Common myeloid progenitor, CD34-positive (primary cell): ENCODE measurements at regions not wholly inside any gene's neighbourhood (a gene's known extent, or its start where the extent isn't known, plus 50 kb on each side); places are given as distances from the start of the nearest gene placed in this dataset.

Source experiments
- CTCF ChIA-PET: fragments of 350-600 bp; sonication (Branson Sonifier 250); formaldehyde crosslinking; loops from one replicate; lab custom pipeline; 2021; ENCODE audit warnings: antibody characterized with exemption; lab: Charles Lee
- POLR2A ChIA-PET: fragments of 350-600 bp; sonication (Branson Sonifier 250); formaldehyde crosslinking; loops from one replicate; lab custom pipeline; 2021; ENCODE audit warnings: antibody characterized with exemption; lab: Charles Lee
- DNase-seq, 3 donors: peaks; one replicate each; pipeline versions ENCODE4 v3.0.0 to v3.0.0-alpha.2; 2013
- H3K27ac ChIP-seq, 2 experiments: 1 replicate in 1 of 2; 2 replicates in 1 of 2; pipeline ENCODE4 v1.7.0; 2013; ENCODE audit warnings: inconsistent platforms in 2 of 2, low read length in 2 of 2, mild to moderate bottlenecking in 2 of 2, low read depth in 1 of 2, moderate library complexity in 1 of 2; ENCODE audit not compliant: severe bottlenecking in 2 of 2, insufficient read depth in 1 of 2, poor library complexity in 1 of 2
- H3K27me3 ChIP-seq, 5 experiments: replicated peaks in 2 of 5; 1 replicate in 3 of 5; 2 replicates in 2 of 5; pipeline versions ENCODE4 v1.6.1 to v1.7.0; 2013; ENCODE audit warnings: low read length in 4 of 5, mild to moderate bottlenecking in 2 of 5, moderate library complexity in 2 of 5, inconsistent platforms in 1 of 5; ENCODE audit not compliant: insufficient read depth in 5 of 5, control insufficient read depth in 4 of 5
- H3K36me3 ChIP-seq, 4 experiments: 1 replicate in 2 of 4; 2 replicates in 2 of 4; pipeline versions ENCODE4 v1.6.1 to v1.7.0; 2013; ENCODE audit warnings: low read length in 3 of 4, control low read depth in 1 of 4, mild to moderate bottlenecking in 1 of 4; ENCODE audit not compliant: control insufficient read depth in 4 of 4, insufficient read depth in 4 of 4
- H3K4me1 ChIP-seq, 4 experiments: 1 replicate in 3 of 4; 2 replicates in 1 of 4; pipeline versions ENCODE4 v1.6.1 to v1.7.1; 2013; ENCODE audit warnings: low read length in 3 of 4, mild to moderate bottlenecking in 3 of 4, control low read depth in 1 of 4, inconsistent platforms in 1 of 4, moderate library complexity in 1 of 4; ENCODE audit not compliant: control insufficient read depth in 4 of 4, insufficient read depth in 4 of 4; ENCODE audit errors: control extremely low read depth in 1 of 4
- H3K4me3 ChIP-seq, 7 experiments: 1 replicate in 4 of 7; 2 replicates in 3 of 7; pipeline versions ENCODE4 v1.5.1 to v1.7.0; 2013; ENCODE audit warnings: mild to moderate bottlenecking in 7 of 7, low read length in 6 of 7, moderate library complexity in 6 of 7, inconsistent platforms in 2 of 7, low read depth in 2 of 7, control low read depth in 1 of 7; ENCODE audit not compliant: insufficient read depth in 4 of 7, control insufficient read depth in 1 of 7; ENCODE audit errors: extremely low read depth in 1 of 7
- H3K9me3 ChIP-seq, 5 experiments: 1 replicate in 4 of 5; 2 replicates in 1 of 5; pipeline versions ENCODE4 v1.6.1 to v1.7.1; 2013; ENCODE audit warnings: low read length in 4 of 5, mild to moderate bottlenecking in 2 of 5, inconsistent platforms in 1 of 5, low read depth in 1 of 5, moderate library complexity in 1 of 5; ENCODE audit not compliant: control insufficient read depth in 4 of 5, insufficient read depth in 2 of 5; ENCODE audit errors: control extremely low read depth in 1 of 5
- WGBS: methylation state at CpG from one replicate; pipeline ENCODE4 v1.1.5; 2013; ENCODE audit not compliant: insufficient coverage; 5-methylcytosine and 5-hydroxymethylcytosine counted together

DNA sequence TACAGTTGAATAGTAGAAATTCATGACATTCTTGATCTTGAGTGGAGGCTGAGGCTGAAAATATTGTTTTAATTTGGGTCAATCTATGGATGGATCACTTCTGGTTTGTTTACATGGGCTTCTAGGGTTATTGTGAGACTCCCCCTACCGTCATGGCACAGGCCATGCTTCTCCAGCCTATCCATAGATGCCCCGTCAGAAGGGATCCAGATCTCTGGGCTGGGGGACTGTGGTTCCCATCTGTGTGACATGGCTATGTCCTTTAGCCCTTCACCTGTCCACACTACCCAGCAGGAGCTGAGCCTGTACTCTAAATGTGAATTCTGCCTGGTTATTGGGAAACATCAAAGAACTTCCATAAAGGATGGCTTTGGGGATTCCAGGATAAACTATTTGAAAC lies 160.4 kb downstream of the ABCC12 start:
- no CpG with 5 or more reads among the region's 2 CpGs for WGBS
- Histone ChIP-seq H3K27ac (no peak overlapping the region), H3K9me3 (peaks cover 0 to 2% (median 0%) of the 10 kb centered on the region in 5 experiments), H3K36me3 (no peaks in the 10 kb centered on the region), H3K27me3 (no peaks in the 10 kb centered on the region), H3K4me1 (no peaks in the 10 kb centered on the region), H3K4me3 (no peak overlapping the region)
- DNase-seq: no peak
- CTCF ChIA-PET: no interaction called here
- POLR2A ChIA-PET: no interaction called here

GRCh38 chr16:47991491-47991890 lies 164.3 kb downstream of the ABCC12 start:
- 80% methylated on average over 1 of the region's 2 CpGs for WGBS
- Histone ChIP-seq H3K27me3 (no peaks in the 10 kb centered on the region), H3K4me1 (no peaks in the 10 kb centered on the region), H3K4me3 (no peak overlapping the region), H3K27ac (no peak overlapping the region), H3K9me3 (peaks cover 0 to 2% (median 0%) of the 10 kb centered on the region in 5 experiments), H3K36me3 (no peaks in the 10 kb centered on the region)
- ChIA-PET POLR2A (no interaction called here), CTCF (no interaction called here)
- no peak for DNase-seq

- 100% methylated on average over 1 of the region's 2 CpGs for WGBS
- POLR2A ChIA-PET: no interaction called here
- CTCF ChIA-PET: no interaction called here
- DNase-seq: no peak
- H3K4me1 ChIP-seq: no peaks in the 10 kb centered on the region
- no peaks in the 10 kb centered on the region for H3K27me3 ChIP-seq
- no peak overlapping the region for H3K27ac ChIP-seq
- peaks cover 0 to 2% (median 0%) of the 10 kb centered on the region in 5 experiments for H3K9me3 ChIP-seq
- H3K4me3 ChIP-seq: no peak overlapping the region
- no peaks in the 10 kb centered on the region for H3K36me3 ChIP-seq
Observed at GRCh38 chr16:47990676-47991075, 165.1 kb downstream of the ABCC12 start.

DNA sequence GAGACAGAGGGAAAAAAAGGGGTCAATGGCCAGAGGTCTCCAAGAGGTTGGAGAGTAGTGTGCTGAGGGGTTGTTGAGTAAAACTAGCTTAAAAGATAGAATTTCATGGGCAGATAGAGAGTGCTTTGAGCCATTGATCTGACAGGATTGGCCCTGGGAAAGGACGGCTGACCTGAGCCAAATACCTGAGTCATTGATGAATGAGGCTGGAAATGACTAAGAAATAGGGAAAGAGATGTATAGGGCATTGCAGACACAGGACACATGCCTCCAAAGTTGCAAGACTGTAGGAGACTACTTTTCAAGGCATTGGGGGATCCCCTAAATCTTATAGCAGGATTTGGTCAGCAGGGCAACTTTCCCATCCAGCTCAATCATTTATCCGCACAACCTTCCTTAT lies 168.7 kb downstream of the ABCC12 start:
- no peaks in the 10 kb centered on the region for H3K27me3 ChIP-seq
- H3K4me1 ChIP-seq: no peaks in the 10 kb centered on the region
- 100% methylated on average over 2 of the region's 2 CpGs for WGBS
- no peak for DNase-seq
- no peak overlapping the region for H3K4me3 ChIP-seq
- no peaks in the 10 kb centered on the region for H3K36me3 ChIP-seq
- no peak overlapping the region for H3K27ac ChIP-seq
- H3K9me3 ChIP-seq: no peaks in the 10 kb centered on the region
- CTCF ChIA-PET: no interaction called here
- POLR2A ChIA-PET: no interaction called here

DNA sequence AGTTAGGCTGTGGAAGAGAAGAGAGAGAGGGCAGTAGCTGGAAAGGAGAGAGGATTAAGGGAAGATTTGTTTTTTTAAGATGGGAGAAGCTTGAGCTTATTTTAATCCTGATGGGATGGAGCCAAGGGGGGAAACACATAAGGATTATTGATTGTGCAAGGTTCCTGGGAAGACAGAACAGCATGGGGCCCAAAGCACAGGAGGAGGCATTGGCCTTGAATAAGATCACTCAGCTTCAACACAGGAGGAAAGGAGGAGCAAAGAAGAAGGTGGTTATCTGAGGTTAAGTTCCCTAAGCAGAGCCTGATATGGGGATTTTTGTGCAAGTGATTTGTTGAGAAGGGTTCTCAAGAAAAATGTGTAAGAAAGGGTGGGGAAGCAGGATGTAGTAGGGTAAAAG lies 169.8 kb downstream of the ABCC12 start:
- no peaks in the 10 kb centered on the region for H3K9me3 ChIP-seq
- no peaks in the 10 kb centered on the region for H3K27me3 ChIP-seq
- H3K36me3 ChIP-seq: no peaks in the 10 kb centered on the region
- POLR2A ChIA-PET: no interaction called here
- CTCF ChIA-PET: no interaction called here
- no peak overlapping the region for H3K4me3 ChIP-seq
- no peaks in the 10 kb centered on the region for H3K4me1 ChIP-seq
- H3K27ac ChIP-seq: no peak overlapping the region
- DNase-seq: no peak

- ChIA-PET CTCF (no interaction called here), POLR2A (no interaction called here)
- no peaks in the 10 kb centered on the region for H3K4me1 ChIP-seq
- DNase-seq: no peak
- H3K4me3 ChIP-seq: no peak overlapping the region
- no peaks in the 10 kb centered on the region for H3K27me3 ChIP-seq
- H3K36me3 ChIP-seq: no peaks in the 10 kb centered on the region
- H3K9me3 ChIP-seq: no peaks in the 10 kb centered on the region
- H3K27ac ChIP-seq: no peak overlapping the region
Observed at GRCh38 chr16:47984669-47985068, 171.1 kb downstream of the ABCC12 start.

GRCh38 chr16:47983999-47984580 lies 171.7 kb downstream of the ABCC12 start:
- DNase-seq: no peak
- Histone ChIP-seq H3K9me3 (no peaks in the 10 kb centered on the region), H3K27ac (no peak overlapping the region), H3K27me3 (no peaks in the 10 kb centered on the region), H3K4me1 (no peaks in the 10 kb centered on the region), H3K36me3 (no peaks in the 10 kb centered on the region), H3K4me3 (no peak overlapping the region)
- ChIA-PET CTCF (no interaction called here), POLR2A (no interaction called here)
- 96% methylated on average over 5 of the region's 5 CpGs for WGBS
